ENCODE measurements at regions not wholly inside any gene's neighbourhood (a gene's known extent, or its start where the extent isn't known, plus 50 kb on each side); places are given as distances from the start of the nearest gene placed in this dataset.
"Not testable (repeated sequence)": the region's sequence is repeated elsewhere in the genome, so short reads cannot be mapped to it uniquely, and the experiment has no call there.

DNA sequence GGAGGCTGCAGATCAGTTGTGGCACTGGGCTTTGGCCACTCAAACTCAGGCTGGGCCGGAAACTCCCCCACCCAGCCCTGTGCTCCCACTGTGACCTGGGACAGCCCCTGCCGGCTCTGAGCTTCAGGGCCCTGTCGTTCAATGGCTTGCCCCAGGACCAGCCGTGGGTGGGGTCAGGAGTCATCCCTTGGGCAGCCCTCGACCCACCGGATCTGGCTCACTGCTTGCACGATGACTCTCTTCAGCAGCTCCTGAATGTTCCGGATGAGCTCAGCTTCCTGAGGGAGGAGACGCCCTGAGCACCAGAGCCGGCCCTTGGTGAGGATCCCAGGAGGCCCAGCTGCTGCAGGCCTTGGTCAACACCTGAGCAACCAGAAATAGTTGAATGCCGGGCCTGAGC is 1544.2 kb upstream of the USP9Y start:
- DNase-seq = not testable (repeated sequence)

DNA sequence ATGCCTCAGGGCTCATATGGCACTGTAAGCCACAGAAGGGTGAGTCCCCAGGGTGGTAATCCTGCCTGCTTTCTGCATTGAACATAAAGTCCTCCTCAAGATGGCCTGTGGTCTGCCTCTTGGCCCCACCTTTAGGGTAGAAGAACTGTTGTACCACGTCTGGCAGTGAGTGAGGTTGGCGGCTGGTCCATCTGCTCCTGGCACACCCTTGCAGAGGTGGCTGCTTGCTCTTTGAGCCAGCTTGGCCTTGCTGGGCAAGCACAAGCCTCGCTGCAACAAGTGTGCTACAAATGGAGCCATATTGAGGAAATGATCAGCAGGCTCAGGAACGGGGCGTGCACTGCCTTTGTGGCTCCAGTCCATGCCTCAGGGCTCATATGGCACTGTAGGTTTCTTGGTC is 1524.0 kb upstream of the USP9Y start:
- DNase-seq = not testable (repeated sequence)

DNA sequence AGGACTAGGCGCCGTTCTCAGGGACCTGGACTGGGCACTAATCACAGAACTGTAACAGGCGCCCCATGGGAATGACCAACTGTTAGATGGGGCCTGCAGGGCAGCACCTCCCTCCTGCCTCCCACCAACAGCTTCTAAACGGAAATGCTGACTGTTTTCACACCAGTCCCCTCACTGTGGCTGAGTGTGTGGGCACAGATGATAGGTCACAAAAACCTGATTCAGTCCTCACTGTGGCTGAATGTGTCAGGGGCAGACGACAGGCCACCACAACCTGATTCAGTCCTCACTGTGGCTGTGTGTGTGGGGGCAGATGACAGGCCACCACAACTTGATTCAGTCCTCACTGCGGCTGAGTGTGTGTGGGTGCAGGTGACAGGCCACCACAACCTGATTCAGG is 1499.9 kb upstream of the USP9Y start:
- not testable (repeated sequence) for DNase-seq

DNA sequence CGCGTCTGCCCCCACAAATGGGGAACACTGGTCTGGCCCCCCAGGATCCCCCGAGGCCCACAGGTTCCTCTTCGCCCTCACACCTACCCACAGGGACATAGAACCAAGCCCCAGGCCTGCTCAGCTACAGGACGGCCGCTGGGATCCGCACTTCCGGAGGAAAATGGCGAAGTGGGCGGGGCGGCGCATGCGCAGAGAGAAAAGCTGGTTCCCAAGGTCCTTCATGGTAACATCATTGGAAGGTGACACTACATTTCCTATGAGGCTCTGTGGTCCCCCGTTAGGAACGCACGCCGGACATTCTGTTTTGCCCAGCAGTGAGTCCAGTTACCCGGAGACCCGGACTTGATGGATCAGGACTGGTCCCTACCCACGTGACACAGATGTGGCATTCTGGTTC is 1486.2 kb upstream of the USP9Y start:
- DNase-seq = peak; percentile 0

Measured in fibroblast of skin of scalp (primary cell).